ENCODE measurements at regions not wholly inside any gene's neighbourhood (a gene's known extent, or its start where the extent isn't known, plus 50 kb on each side); places are given as distances from the start of the nearest gene placed in this dataset.

- TF ChIP-seq RAD21 (CRISPR knock-in tag; conservative IDR thresholded peaks at IDR 0.05 in 1 of 2, IDR thresholded peaks at IDR 0.05 in 1 of 2) (no peak), ZNF561 (CRISPR knock-in tag; conservative IDR thresholded peaks at IDR 0.05) (no peak), CEBPG (CRISPR knock-in tag; IDR thresholded peaks at IDR 0.05) (no peak), CEBPG (tag; conservative IDR thresholded peaks at IDR 0.05 in 1 of 2, IDR thresholded peaks at IDR 0.05 in 1 of 2) (no peak), CREB5 (CRISPR knock-in tag; IDR thresholded peaks at IDR 0.05) (no peak), MCM2 (IDR thresholded peaks at IDR 0.05; ENCODE audit: low read depth) (no peak), TFE3 (CRISPR knock-in tag; IDR thresholded peaks at IDR 0.05) (no peak), ZNF175 (CRISPR knock-in tag; IDR thresholded peaks at IDR 0.05; ENCODE audit: low read depth) (no peak), C11orf30 (IDR thresholded peaks at IDR 0.05; ENCODE audit: low read depth) (no peak), EHMT2 (IDR thresholded peaks at IDR 0.05) (no peak), MBD2 (IDR thresholded peaks at IDR 0.05; ENCODE audit: borderline replicate concordance, low read depth) (no peak), KDM5B (IDR thresholded peaks at IDR 0.05; ENCODE audit: insufficient replicate concordance, low read depth, low read length) (no peak)
- Histone ChIP-seq H3K27ac (ENCODE audit: extremely low read depth, low read depth, low read length) (no peak overlapping the region), H2AFZ (ENCODE audit: low read depth, low read length) (no peak overlapping the region), H3K9me1 (ENCODE audit: control insufficient read depth, insufficient read depth, low read length) (no peaks in the 10 kb centered on the region), H3K36me3 (ENCODE audit: control insufficient read depth, insufficient read depth, low read length) (no peaks in the 10 kb centered on the region), H3K27me3 (ENCODE audit: control insufficient read depth in 2 of 2, insufficient read depth in 2 of 2, low read length in 2 of 2) (peaks cover 0 to 31% of the 10 kb centered on the region in 2 experiments; a peak in 2 of 5 replicates), H3K79me2 (ENCODE audit: control insufficient read depth, insufficient read depth, low read length) (no peaks in the 10 kb centered on the region), H3K9me3 (replicated peaks; ENCODE audit: control insufficient read depth, insufficient read depth, low read depth, low read length) (no peaks in the 10 kb centered on the region), H4K20me1 (replicated peaks; ENCODE audit: control insufficient read depth, insufficient read depth, low read length) (no peaks in the 10 kb centered on the region), H3K4me2 (ENCODE audit: insufficient read depth, low read length) (no peak overlapping the region), H3K4me3 (no peak overlapping the region), H3K4me1 (replicated peaks in 1 of 2; ENCODE audit: control insufficient read depth in 2 of 2, insufficient read depth in 2 of 2, low read length in 2 of 2) (no peaks in the 10 kb centered on the region), H3K9ac (ENCODE audit: insufficient read depth in 1 of 2, low read depth in 2 of 2, low read length in 2 of 2) (no peak overlapping the region)
- WGBS (ENCODE audit: insufficient coverage, low coverage, missing lambda C conversion rate) = 0% methylated on average over 12 of the region's 12 CpGs
- no TSS peak for BruUV-seq (replicated peaks)
- POLR2A ChIA-PET = no interaction called here
- intact Hi-C loops (cut with micrococcal nuclease) (no loop called here), in situ Hi-C loops (cut with MboI) (no loop called here)
- no peak for ATAC-seq
- FAIRE-seq = no peak
- CTCF ChIA-PET (ENCODE audit: low intra/inter-chr PET ratio) = no interaction called here
- DNase-seq (ENCODE audit: extremely low read depth in 1 of 4, low spot score in 3 of 4) = no peak
These were observed 97.2 kb upstream of the SHANK2 start for GRCh38 chr11:71349627-71350026.
